NCI-H1105 treated with DMSO at 0.1 percent for 48 hours (cell line): ENCODE measurements at regions not wholly inside any gene's neighbourhood (a gene's known extent, or its start where the extent isn't known, plus 50 kb on each side); places are given as distances from the start of the nearest gene placed in this dataset.

Experiments
- DNase-seq: peaks from one replicate; lab custom pipeline; 2025; lab: John Stamatoyannopoulos, UW

GRCh38 chr12:107891967-107892366, 117.5 kb downstream of the ASCL4 start:
- DNase-seq = no peak

DNA sequence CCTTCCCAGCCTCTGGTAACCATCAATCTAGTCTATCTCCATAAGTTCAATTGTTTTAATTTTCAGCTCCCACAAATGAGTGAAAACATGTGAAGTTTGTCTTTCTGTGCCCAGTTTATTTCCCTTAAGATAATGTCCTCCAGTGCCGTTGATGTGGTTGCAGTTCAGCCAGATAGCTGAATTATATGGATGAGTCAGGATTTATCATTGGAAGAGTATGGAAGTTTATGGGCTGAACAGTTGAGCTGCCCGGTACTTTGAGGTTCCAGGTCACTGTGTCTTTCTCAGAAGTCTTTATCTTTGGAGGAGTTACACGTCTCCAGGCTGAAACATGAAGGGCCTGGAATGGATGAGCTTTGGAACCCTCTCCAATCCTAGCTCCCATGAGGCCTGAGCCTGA, 120.1 kb downstream of the ASCL4 start:
- DNase-seq = no peak

DNA sequence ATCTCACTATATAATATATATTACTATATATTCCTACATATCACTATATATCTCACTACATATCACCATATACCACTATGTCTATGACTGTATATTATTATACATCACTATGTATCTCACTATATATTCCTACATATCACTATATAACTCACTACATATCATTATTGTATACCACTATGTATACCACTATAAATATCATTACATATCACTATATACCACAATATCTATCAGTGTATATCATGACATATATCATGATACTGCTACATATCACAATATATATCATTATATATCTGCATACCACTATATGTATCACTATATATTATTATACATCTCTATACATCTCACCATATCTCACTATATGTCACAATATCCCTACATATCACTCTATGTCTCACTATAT, 121.5 kb downstream of the ASCL4 start:
- DNase-seq = no peak

GRCh38 chr12:107900588-107900987, 126.1 kb downstream of the ASCL4 start:
- no peak for DNase-seq

GRCh38 chr12:107903341-107904061, 129.0 kb downstream of the ASCL4 start:
- peak; percentile 91 for DNase-seq

GRCh38 chr12:107906707-107907106, 132.2 kb downstream of the ASCL4 start:
- DNase-seq = no peak

GRCh38 chr12:107912421-107913004, 138.0 kb downstream of the ASCL4 start:
- DNase-seq = peak; percentile 44

DNA sequence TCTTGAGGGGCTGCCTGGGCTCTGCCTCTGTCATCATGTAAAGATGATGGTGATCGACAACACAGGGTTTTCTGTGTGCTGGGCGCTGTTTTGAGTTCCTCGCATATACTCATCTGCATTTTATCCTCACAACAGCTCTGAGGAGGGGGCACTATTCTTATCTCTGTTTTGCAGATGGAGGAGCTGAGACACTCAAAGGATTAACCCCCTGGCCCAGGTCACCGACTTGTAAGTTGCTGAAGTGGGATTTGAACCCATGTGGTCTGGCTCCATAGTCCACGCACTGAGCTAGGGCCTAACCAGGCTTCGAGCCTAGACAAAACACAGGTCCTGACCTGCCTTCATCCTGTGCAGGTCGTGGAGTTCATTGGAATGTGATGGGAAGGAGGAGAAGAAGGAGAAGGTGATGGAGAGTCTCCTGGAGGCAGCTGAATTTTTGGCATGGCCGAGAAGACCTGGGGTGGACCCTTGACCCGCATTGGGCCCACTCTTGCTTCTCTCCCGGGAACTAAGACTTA, 140.0 kb downstream of the ASCL4 start:
- DNase-seq = no peak

- DNase-seq = peak; percentile 71
Observed at GRCh38 chr12:107917912-107918800, 143.7 kb downstream of the ASCL4 start.

DNA sequence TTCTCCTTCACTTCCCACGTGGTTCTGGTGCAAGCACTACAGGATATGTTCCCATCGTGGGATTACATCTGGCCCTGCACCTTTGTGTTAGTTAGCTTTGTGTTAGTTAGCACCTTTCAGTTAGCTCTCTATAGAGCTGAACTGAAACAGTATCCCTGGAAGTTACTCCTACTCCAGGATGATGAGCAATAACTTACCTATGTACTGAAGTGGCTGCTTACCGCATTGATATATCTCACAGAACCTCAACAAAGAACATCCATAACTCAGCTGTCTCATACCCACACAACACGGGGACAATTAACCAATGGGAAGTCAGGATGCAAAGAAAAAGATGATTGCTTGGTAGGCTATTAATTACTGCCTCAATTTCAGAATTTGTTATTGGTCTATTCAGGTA, 146.6 kb downstream of the ASCL4 start:
- no peak for DNase-seq

- no peak for DNase-seq
Observed at GRCh38 chr12:107925125-107925524, 150.6 kb downstream of the ASCL4 start.

DNA sequence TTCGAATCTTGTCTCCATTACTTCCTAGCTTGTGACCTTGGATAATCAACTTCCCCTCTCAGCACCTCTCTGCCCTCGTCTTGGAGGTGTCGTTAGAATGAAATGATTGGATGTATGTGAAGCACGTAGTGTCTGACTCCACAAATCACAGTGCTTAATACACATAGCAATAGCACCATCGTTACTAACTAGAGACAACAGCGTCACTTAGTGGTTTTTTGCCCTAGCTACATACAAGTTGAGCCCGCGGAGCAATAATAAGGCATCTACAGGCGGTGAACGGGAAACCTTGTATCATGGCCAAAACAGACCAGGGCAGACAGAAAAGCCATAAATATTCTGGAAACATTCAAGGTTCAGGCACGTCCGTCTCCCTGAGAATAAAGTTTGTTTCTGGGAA, 154.9 kb downstream of the ASCL4 start:
- no peak for DNase-seq

GRCh38 chr12:107931761-107932160, 157.3 kb downstream of the ASCL4 start:
- DNase-seq = no peak

- DNase-seq = no peak
Observed at GRCh38 chr12:107938446-107938845, 163.9 kb downstream of the ASCL4 start.

- DNase-seq = no peak
Observed at GRCh38 chr12:107948391-107948945, 174.0 kb downstream of the ASCL4 start.

DNA sequence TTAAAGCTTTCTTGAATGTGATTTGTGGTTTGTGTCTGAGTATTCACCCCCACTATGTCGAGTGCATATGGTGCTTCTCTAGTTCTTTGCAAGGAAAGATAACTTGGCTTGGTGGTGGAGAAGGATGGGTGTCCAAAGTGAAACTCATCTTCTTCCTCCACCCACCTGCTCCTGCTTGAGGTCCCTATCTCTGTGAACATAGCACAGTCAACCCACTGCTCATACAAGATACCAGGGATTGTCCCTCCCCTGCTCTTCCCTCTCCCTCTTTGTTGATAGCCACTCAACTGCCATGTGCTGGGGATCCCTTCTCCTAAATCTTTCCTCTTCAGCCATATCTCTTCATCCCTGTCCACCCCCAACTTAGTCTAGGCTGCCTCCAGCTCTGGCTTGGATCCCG, 176.5 kb downstream of the ASCL4 start:
- no peak for DNase-seq

DNA sequence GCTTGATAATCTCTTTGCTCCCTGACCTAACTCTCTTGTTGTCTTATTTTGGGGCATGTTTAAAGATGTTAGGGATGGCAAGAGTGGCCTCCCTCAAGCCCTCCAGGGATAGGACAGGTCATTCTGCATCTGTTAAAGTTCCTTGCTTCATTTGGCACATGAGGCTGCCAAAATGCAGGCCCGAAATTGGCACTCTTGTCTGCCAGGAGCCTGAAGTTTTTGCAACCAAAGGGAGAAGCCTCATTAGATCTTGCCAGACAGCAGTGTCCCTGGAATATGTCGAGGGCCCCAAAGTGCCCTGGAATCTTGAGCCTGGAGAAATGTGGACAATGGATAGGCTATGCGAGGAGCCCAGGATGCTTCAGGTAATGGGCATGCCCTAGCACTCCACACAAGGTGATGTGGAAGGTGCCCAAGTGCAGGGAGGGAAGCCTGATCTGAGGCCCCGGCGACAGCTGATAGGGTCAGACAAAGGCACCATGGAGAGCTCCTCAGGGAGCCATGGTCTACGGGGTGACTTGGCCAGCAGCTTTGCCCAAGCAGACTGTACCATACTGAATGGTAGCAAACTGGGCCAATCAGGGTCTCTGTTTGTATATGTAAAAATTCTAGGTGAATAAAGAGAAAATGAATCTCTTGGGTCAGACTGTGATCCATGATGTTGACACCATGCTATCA, 173.0 kb upstream of the WSCD2 start:
- DNase-seq = no peak

- DNase-seq = no peak
Observed at GRCh38 chr12:107957459-107957858, 171.6 kb upstream of the WSCD2 start.

DNA sequence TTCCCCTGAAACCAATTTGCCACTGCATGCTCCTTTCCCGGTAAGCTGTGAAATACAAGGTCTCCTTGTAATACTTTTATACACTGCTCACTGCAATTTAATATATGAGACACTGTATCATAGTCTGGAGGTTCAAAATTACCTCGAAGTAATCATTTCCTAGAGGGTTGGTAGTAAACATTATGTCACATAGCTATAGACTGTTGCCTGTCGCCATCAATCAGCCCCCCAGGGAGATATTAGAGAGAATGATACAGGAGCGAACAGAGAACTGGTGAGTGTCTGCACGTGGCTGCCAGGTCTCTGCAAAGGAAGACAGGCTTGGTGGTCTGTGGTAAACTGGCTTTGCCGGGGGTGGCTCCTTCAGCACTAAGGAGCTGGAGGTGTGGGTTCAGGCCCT, 165.5 kb upstream of the WSCD2 start:
- DNase-seq = no peak

DNA sequence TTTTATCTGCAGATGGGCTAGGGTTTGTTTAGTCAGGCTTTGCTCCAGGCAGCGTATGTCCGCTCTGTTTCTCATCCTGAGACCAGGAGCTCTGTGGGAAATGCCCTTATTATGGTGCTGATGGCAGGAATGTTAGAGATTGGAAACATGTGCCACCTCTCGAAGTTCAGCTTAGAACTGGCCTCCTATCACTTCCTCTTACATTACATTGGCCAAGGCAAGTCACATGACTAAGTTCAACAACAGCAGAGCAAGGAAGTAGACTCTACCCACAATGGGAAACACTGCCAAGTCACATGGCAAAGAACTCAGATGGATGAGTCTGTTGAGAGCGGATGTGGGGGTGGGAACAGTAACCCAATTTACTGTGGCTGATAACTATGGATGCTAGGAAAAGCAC, 161.9 kb upstream of the WSCD2 start:
- no peak for DNase-seq

DNA sequence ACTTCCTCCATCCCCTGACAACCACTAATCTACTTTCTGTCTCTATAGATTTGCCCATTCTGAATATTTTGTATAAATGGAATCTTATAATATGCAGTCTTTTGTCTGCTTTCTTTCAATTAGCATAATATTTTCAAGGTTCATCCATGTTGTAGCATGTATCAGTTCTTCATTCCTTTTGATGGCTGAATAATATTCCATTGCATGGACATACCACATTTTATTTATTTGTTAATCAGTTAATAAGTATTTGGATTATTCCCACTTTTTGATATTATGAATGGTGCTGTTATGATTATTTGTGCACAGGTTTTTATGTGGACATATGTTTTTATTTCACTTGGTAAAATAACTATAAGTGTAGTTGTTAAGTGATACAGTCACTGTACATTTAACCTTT, 155.1 kb upstream of the WSCD2 start:
- DNase-seq = no peak

- DNase-seq = no peak
Observed at GRCh38 chr12:107976331-107976730, 152.8 kb upstream of the WSCD2 start.
